Left lung (tissue), 4 donors: ENCODE measurements at regions not wholly inside any gene's neighbourhood (a gene's known extent, or its start where the extent isn't known, plus 50 kb on each side); places are given as distances from the start of the nearest gene placed in this dataset.
"Not testable (repeated sequence)": the region's sequence is repeated elsewhere in the genome, so short reads cannot be mapped to it uniquely, and the experiment has no call there.

Experiments used
- ATAC-seq: fragments of 200-7000 bp; cut with Tn5 transposase; one replicate; pipeline ENCODE4 v1.9.1; 2020; ENCODE audit warnings: moderate library complexity
- DNase-seq, 4 donors: peaks; one replicate each; pipeline ENCODE4 v3.0.0-alpha.2; 2013 to 2020
- H3K27ac ChIP-seq, 2 donors: fragments of 200-600 bp; sonication (generic) in 1 of 2; one replicate each; pipeline versions ENCODE4 v1.5.0 to v1.8.0; 2020 to 2021
- H3K27me3 ChIP-seq, 2 donors: fragments of 200-600 bp; sonication (generic) in 1 of 2; one replicate each; pipeline versions ENCODE4 v1.5.0 to v1.8.0; 2020 to 2021
- H3K36me3 ChIP-seq, 2 donors: fragments of 200-600 bp; sonication (generic) in 1 of 2; one replicate each; pipeline versions ENCODE4 v1.5.0 to v1.8.0; 2020 to 2021
- H3K4me1 ChIP-seq, 2 donors: fragments of 200-600 bp; one replicate each; pipeline ENCODE4 v1.8.0; 2021
- H3K4me3 ChIP-seq, 2 donors: fragments of 200-600 bp; sonication (generic) in 1 of 2; one replicate each; pipeline versions ENCODE4 v1.5.0 to v1.8.0; 2020 to 2021; ENCODE audit warnings: mild to moderate bottlenecking in 1 of 2
- H3K9me3 ChIP-seq, 2 donors: fragments of 200-600 bp; sonication (generic) in 1 of 2; one replicate each; pipeline versions ENCODE4 v1.5.0 to v1.8.0; 2020 to 2021
- CTCF ChIP-seq, 2 donors: fragments of 200-600 bp; sonication (generic) in 1 of 2; IDR thresholded peaks; one replicate each; pipeline versions ENCODE4 v1.5.0 to v1.8.0; 2021; ENCODE audit warnings: antibody characterized with exemption in 2 of 2
- intact Hi-C, 2 donors: fragments of 100-400 bp; cut with DNase I; formaldehyde crosslinking; loops; one replicate each; pipeline versions ENCODE4 v1.11.2 to v1.14.2; 2022
- donor health status: DM: no; HTN: yes; CAD: no.
- donor health status: DM: no; HTN: no; CAD: no.

GRCh38 chr16:26863931-26864330 lies 202.8 kb upstream of the C16orf82 start:
- ATAC-seq (no peak), DNase-seq (no peak)
- Histone ChIP-seq H3K4me3 (no peak overlapping the region), H3K27ac (no peak overlapping the region), H3K4me1 (no peaks in the 10 kb centered on the region), H3K27me3 (peaks cover 0 to 5% of the 10 kb centered on the region in 2 donors), H3K9me3 (peaks cover 0 to 21% of the 10 kb centered on the region in 2 donors), H3K36me3 (no peaks in the 10 kb centered on the region)
- intact Hi-C loops, result no loop called here
- no peak for TF ChIP-seq CTCF (IDR thresholded peaks at IDR 0.05)

GRCh38 chr16:26874318-26874717 lies 192.4 kb upstream of the C16orf82 start:
- H3K4me1 ChIP-seq, ATAC-seq, H3K36me3 ChIP-seq, intact Hi-C loops, H3K9me3 ChIP-seq, H3K27ac ChIP-seq, DNase-seq, H3K4me3 ChIP-seq, H3K27me3 ChIP-seq: not testable (repeated sequence)

- no peaks in the 10 kb centered on the region for H3K36me3 ChIP-seq
- intact Hi-C loops, result no loop called here
- no peak overlapping the region for H3K27ac ChIP-seq
- no peaks in the 10 kb centered on the region for H3K9me3 ChIP-seq
- TF ChIP-seq CTCF (IDR thresholded peaks at IDR 0.05), result no peak
- H3K27me3 ChIP-seq, result no peaks in the 10 kb centered on the region
- DNase-seq (no peak), ATAC-seq (no peak)
- no peak overlapping the region for H3K4me3 ChIP-seq
- H3K4me1 ChIP-seq, result no peaks in the 10 kb centered on the region
Measured at GRCh38 chr16:26877421-26877820, 189.3 kb upstream of the C16orf82 start.

GRCh38 chr16:26885674-26886073 lies 181.1 kb upstream of the C16orf82 start:
- Histone ChIP-seq H3K4me1 (no peaks in the 10 kb centered on the region), H3K36me3 (no peaks in the 10 kb centered on the region), H3K4me3 (no peak overlapping the region), H3K27ac (no peak overlapping the region), H3K9me3 (no peaks in the 10 kb centered on the region), H3K27me3 (no peaks in the 10 kb centered on the region)
- DNase-seq, result no peak
- intact Hi-C loops, result no loop called here
- ATAC-seq, result no peak
- TF ChIP-seq CTCF (IDR thresholded peaks at IDR 0.05), result no peak

GRCh38 chr16:26889740-26890139 lies 177.0 kb upstream of the C16orf82 start:
- intact Hi-C loops, result no loop called here
- no peak overlapping the region for H3K4me3 ChIP-seq
- no peak for DNase-seq
- TF ChIP-seq CTCF (IDR thresholded peaks at IDR 0.05), result no peak
- H3K9me3 ChIP-seq, result no peaks in the 10 kb centered on the region
- no peak for ATAC-seq
- no peaks in the 10 kb centered on the region for H3K4me1 ChIP-seq
- H3K36me3 ChIP-seq, result no peaks in the 10 kb centered on the region
- no peaks in the 10 kb centered on the region for H3K27me3 ChIP-seq
- no peak overlapping the region for H3K27ac ChIP-seq

GRCh38 chr16:26898200-26898599 lies 168.5 kb upstream of the C16orf82 start:
- Histone ChIP-seq H3K27me3 (no peaks in the 10 kb centered on the region), H3K9me3 (no peaks in the 10 kb centered on the region), H3K36me3 (no peaks in the 10 kb centered on the region), H3K4me3 (no peak overlapping the region), H3K27ac (no peak overlapping the region), H3K4me1 (no peaks in the 10 kb centered on the region)
- DNase-seq, result no peak
- TF ChIP-seq CTCF (IDR thresholded peaks at IDR 0.05), result no peak
- intact Hi-C loops, result no loop called here
- ATAC-seq, result no peak
